Mesenchymal stem cell (in vitro differentiated cells and primary cell): ENCODE measurements at regions not wholly inside any gene's neighbourhood (a gene's known extent, or its start where the extent isn't known, plus 50 kb on each side); places are given as distances from the start of the nearest gene placed in this dataset.

Experiments
- DNase-seq: peaks from one replicate; pipeline ENCODE4 v3.0.0-alpha.2; 2013
- H2AFZ ChIP-seq: one replicate; pipeline ENCODE4 v1.6.1; 2013; ENCODE audit warnings: low read depth, mild to moderate bottlenecking, control low read depth, inconsistent platforms, low read length, moderate library complexity
- H2AK5ac ChIP-seq: 2 replicates; pipeline ENCODE4 v1.6.1; 2013; ENCODE audit warnings: low read length, moderate library complexity, mild to moderate bottlenecking, inconsistent platforms; ENCODE audit not compliant: severe bottlenecking
- H2BK120ac ChIP-seq: one replicate; pipeline ENCODE4 v1.6.1; 2013; ENCODE audit warnings: low read depth, mild to moderate bottlenecking, inconsistent platforms, low read length, moderate library complexity
- H2BK12ac ChIP-seq, 2 experiments: one replicate each; pipeline ENCODE4 v1.6.1; 2013; ENCODE audit warnings: inconsistent platforms in 2 of 2, low read length in 2 of 2, mild to moderate bottlenecking in 2 of 2, moderate library complexity in 2 of 2, control low read depth in 1 of 2
- H2BK15ac ChIP-seq: one replicate; pipeline ENCODE4 v1.6.1; 2013; ENCODE audit warnings: mild to moderate bottlenecking, low read depth, inconsistent platforms; ENCODE audit not compliant: poor library complexity, severe bottlenecking
- H2BK5ac ChIP-seq: 2 replicates; pipeline ENCODE4 v1.6.1; 2013; ENCODE audit warnings: low read depth, mild to moderate bottlenecking, low read length, control low read depth, inconsistent platforms; ENCODE audit not compliant: poor library complexity, severe bottlenecking
- H3K14ac ChIP-seq, 2 experiments: one replicate each; pipeline ENCODE4 v1.6.1; 2013; ENCODE audit warnings: inconsistent platforms in 2 of 2, low read length in 2 of 2, control low read depth in 1 of 2, mild to moderate bottlenecking in 1 of 2, moderate library complexity in 1 of 2
- H3K18ac ChIP-seq, 2 experiments: one replicate each; pipeline ENCODE4 v1.6.1; 2013; ENCODE audit warnings: inconsistent platforms in 2 of 2, low read length in 2 of 2, control low read depth in 1 of 2, low read depth in 1 of 2, mild to moderate bottlenecking in 1 of 2
- H3K23ac ChIP-seq, 2 experiments: one replicate each; pipeline ENCODE4 v1.6.1; 2013; ENCODE audit warnings: inconsistent platforms in 2 of 2, low read length in 2 of 2, mild to moderate bottlenecking in 2 of 2, moderate library complexity in 2 of 2, control low read depth in 1 of 2
- H3K27ac ChIP-seq: 2 replicates; pipeline ENCODE4 v1.5.1; 2013; ENCODE audit warnings: mild to moderate bottlenecking, moderate library complexity, low read length, control low read depth, inconsistent platforms; ENCODE audit not compliant: poor library complexity, severe bottlenecking
- H3K27me3 ChIP-seq, 2 experiments: 2 replicates each; pipeline versions ENCODE4 v1.6.1 to v1.7.0; 2013; ENCODE audit warnings: low read length in 2 of 2, mild to moderate bottlenecking in 2 of 2, moderate library complexity in 2 of 2, control low read depth in 1 of 2, inconsistent platforms in 1 of 2; ENCODE audit not compliant: control insufficient read depth in 1 of 2, insufficient read depth in 1 of 2
- H3K36me3 ChIP-seq, 2 experiments: 2 replicates each; pipeline versions ENCODE4 v1.6.1 to v1.7.0; 2013; ENCODE audit warnings: low read length in 2 of 2, control low read depth in 1 of 2, inconsistent platforms in 1 of 2, low read depth in 1 of 2, mild to moderate bottlenecking in 1 of 2; ENCODE audit not compliant: insufficient read depth in 2 of 2, control insufficient read depth in 1 of 2
- H3K4ac ChIP-seq, 2 experiments: one replicate each; pipeline ENCODE4 v1.6.1; 2013; ENCODE audit warnings: inconsistent platforms in 2 of 2, low read length in 2 of 2, mild to moderate bottlenecking in 2 of 2, moderate library complexity in 2 of 2, control low read depth in 1 of 2, low read depth in 1 of 2
- H3K4me1 ChIP-seq: 2 replicates; pipeline ENCODE4 v1.6.1; 2013; ENCODE audit warnings: low read depth, low read length, control low read depth; ENCODE audit not compliant: control insufficient read depth, insufficient read depth
- H3K4me2 ChIP-seq: 2 replicates; pipeline ENCODE4 v1.6.1; 2013; ENCODE audit warnings: low read length, mild to moderate bottlenecking, inconsistent platforms; ENCODE audit not compliant: poor library complexity, severe bottlenecking
- H3K4me3 ChIP-seq, 2 experiments: 2 replicates each; pipeline versions ENCODE4 v1.5.1 to v1.7.0; 2013; ENCODE audit warnings: low read length in 2 of 2, mild to moderate bottlenecking in 2 of 2, control low read depth in 1 of 2, low read depth in 1 of 2; ENCODE audit not compliant: insufficient read depth in 1 of 2
- H3K79me1 ChIP-seq: replicated peaks from 2 replicates; pipeline ENCODE4 v1.6.1; 2013; ENCODE audit warnings: mild to moderate bottlenecking, control low read depth, low read length, inconsistent platforms; ENCODE audit not compliant: poor library complexity, severe bottlenecking
- H3K9ac ChIP-seq: 2 replicates; pipeline ENCODE4 v1.7.0; 2013; ENCODE audit warnings: mild to moderate bottlenecking, low read length, moderate library complexity
- H3K9me3 ChIP-seq: 2 replicates; pipeline ENCODE4 v1.7.0; 2013; ENCODE audit warnings: mild to moderate bottlenecking, low read length; ENCODE audit not compliant: control insufficient read depth
- H4K8ac ChIP-seq: one replicate; pipeline ENCODE4 v1.6.1; 2013; ENCODE audit warnings: inconsistent platforms, mild to moderate bottlenecking, low read length, moderate library complexity
- H4K91ac ChIP-seq: one replicate; pipeline ENCODE4 v1.6.1; 2013; ENCODE audit warnings: mild to moderate bottlenecking, low read length, inconsistent platforms
- WGBS: methylation state at CpG from one replicate; pipeline ENCODE4 v1.1.7; 2013; ENCODE audit warnings: mixed read lengths; 5-methylcytosine and 5-hydroxymethylcytosine counted together

DNA sequence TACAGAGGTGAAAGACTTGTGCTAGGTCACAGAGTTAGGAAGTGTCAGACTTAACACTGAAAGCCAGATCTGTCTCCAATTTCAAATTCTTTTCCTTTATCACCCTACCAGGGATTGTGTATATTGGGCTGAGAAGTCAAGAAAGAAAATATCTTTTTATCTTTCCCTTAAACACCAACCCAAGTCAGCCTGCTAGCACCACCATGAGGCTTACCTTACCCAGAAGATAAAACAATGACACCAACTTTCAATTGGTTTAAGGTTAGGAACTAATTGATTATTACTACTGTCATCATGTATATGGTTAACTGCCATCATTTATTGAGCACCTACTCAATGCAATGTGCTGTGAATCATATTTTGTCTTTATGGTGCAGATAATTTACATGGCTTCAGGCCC lies 178.9 kb upstream of the FOXD3 start:
- H3K36me3 ChIP-seq = no peaks in the 10 kb centered on the region
- no peak overlapping the region for H4K8ac ChIP-seq
- H3K9ac ChIP-seq = no peak overlapping the region
- H3K14ac ChIP-seq = no peak overlapping the region
- no peak overlapping the region for H3K27ac ChIP-seq
- no peak overlapping the region for H2BK5ac ChIP-seq
- no peak overlapping the region for H3K4ac ChIP-seq
- no peaks in the 10 kb centered on the region for H3K4me1 ChIP-seq
- H2BK15ac ChIP-seq = no peak overlapping the region
- no peak overlapping the region for H4K91ac ChIP-seq
- H3K23ac ChIP-seq = no peak overlapping the region
- H3K9me3 ChIP-seq = no peaks in the 10 kb centered on the region
- no peak overlapping the region for H3K4me2 ChIP-seq
- no peak overlapping the region for H2AFZ ChIP-seq
- no peak overlapping the region for H3K18ac ChIP-seq
- no peak overlapping the region for H2BK120ac ChIP-seq
- no peak for DNase-seq
- H3K27me3 ChIP-seq = no peaks in the 10 kb centered on the region
- H3K4me3 ChIP-seq = no peak overlapping the region
- H2AK5ac ChIP-seq = no peak overlapping the region
- H3K79me1 ChIP-seq = no peaks in the 10 kb centered on the region
- H2BK12ac ChIP-seq = no peak overlapping the region

DNA sequence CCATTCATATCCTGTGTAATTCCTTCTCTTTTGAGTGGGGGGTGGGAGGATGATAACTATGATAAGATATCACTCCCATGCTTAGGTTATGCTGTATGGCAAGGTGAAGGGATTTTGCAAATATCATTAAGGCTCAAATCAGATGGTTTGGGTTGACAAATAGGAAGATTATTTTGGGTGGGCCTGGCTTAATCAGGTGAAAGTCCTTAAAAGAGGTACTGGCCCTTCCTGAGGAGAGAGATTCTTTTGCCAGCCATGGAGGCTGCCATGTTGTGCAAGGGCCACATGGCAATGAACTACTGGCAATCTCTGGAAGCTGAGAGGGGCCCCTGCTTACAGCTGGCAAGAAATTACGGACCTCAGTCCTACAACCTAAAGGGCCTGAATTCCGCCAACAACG lies 174.6 kb upstream of the FOXD3 start:
- Histone ChIP-seq H2AFZ (no peak overlapping the region), H3K23ac (no peak overlapping the region), H3K18ac (no peak overlapping the region), H2BK15ac (no peak overlapping the region), H3K4me1 (no peaks in the 10 kb centered on the region), H3K27ac (no peak overlapping the region), H2BK12ac (no peak overlapping the region), H3K27me3 (peaks cover 0 to 20% of the 10 kb centered on the region in 2 experiments), H3K36me3 (no peaks in the 10 kb centered on the region), H3K9ac (no peak overlapping the region), H3K14ac (no peak overlapping the region), H2BK5ac (no peak overlapping the region), H4K91ac (no peak overlapping the region), H3K9me3 (no peaks in the 10 kb centered on the region), H2BK120ac (no peak overlapping the region), H4K8ac (no peak overlapping the region), H3K4ac (no peak overlapping the region), H3K79me1 (no peaks in the 10 kb centered on the region), H2AK5ac (no peak overlapping the region), H3K4me2 (no peak overlapping the region), H3K4me3 (no peak overlapping the region)
- DNase-seq = no peak
- WGBS = 93% methylated on average over 3 of the region's 3 CpGs

DNA sequence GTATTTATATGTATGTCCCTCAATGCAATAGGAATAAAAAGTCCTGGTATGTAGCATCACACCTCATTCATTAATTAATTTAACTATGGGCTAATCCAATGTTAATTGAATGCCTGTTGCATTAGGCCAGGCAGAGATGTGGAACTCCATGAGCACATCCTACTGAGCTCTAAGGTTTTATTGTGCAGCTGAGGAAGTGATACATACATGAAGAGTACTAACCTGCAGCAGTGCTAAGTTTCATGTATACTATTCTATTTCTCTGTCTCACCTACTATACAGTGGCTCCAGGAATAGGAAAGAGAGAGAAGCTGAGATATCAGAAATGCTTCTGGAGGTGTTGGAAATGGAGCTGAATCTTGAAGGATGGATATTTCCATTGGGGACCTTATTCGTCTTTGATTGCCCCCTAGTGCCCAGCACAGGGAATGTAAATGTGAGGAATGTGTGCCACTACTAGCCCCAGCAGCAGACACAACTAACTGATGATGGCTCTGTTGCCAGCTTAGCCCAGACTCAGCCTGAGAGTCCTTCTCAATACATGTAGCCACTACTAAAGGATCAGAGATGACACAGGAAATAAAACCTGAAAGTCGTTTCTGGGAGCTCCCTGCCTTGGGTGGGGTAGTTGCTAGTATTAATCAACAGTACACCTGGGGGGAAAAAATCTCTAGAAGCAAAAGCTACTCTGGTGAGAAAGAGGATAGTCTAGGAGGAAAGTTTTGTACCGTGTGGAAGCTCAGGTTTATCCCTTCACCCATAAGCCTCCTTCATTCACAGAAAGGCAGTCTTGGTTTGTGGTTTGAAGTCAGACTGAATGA lies 173.3 kb upstream of the FOXD3 start:
- H3K27ac ChIP-seq = no peak overlapping the region
- 0% methylated on average over 2 of the region's 3 CpGs for WGBS
- no peaks in the 10 kb centered on the region for H3K4me1 ChIP-seq
- H2AK5ac ChIP-seq = no peak overlapping the region
- H3K4me3 ChIP-seq = no peak overlapping the region
- H3K9ac ChIP-seq = no peak overlapping the region
- no peak overlapping the region for H2BK120ac ChIP-seq
- H4K91ac ChIP-seq = no peak overlapping the region
- no peaks in the 10 kb centered on the region for H3K36me3 ChIP-seq
- no peak overlapping the region for H3K4ac ChIP-seq
- no peak overlapping the region for H2BK15ac ChIP-seq
- no peaks in the 10 kb centered on the region for H3K79me1 ChIP-seq
- H3K18ac ChIP-seq = no peak overlapping the region
- no peak overlapping the region for H4K8ac ChIP-seq
- no peak overlapping the region for H3K23ac ChIP-seq
- no peak overlapping the region for H3K14ac ChIP-seq
- no peak overlapping the region for H2BK12ac ChIP-seq
- H3K4me2 ChIP-seq = no peak overlapping the region
- peaks cover 0 to 25% of the 10 kb centered on the region in 2 experiments for H3K27me3 ChIP-seq
- H2AFZ ChIP-seq = no peak overlapping the region
- no peaks in the 10 kb centered on the region for H3K9me3 ChIP-seq
- H2BK5ac ChIP-seq = no peak overlapping the region
- peak; percentile 43 for DNase-seq

DNA sequence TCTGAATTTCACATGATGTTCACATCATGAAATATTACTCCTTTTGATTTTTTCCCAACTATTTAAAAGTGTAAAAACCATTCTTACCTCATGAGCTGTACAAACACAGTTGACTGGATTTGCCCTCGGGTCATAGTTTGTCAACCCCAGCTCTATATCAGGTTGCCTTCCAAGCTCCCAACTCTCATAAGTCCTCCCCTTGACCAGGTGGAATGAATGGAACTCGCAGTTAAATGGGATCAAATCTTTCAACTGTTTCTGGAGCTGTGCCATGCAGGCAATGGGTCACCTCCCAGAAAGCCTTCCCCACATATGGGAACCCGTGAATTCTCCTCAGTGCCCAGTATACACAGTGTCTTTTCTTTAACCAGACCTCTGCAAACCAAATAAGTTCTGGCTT lies 169.8 kb upstream of the FOXD3 start:
- Histone ChIP-seq H3K36me3 (no peaks in the 10 kb centered on the region), H3K27ac (no peak overlapping the region), H3K4me3 (no peak overlapping the region), H2BK12ac (no peak overlapping the region), H2BK15ac (no peak overlapping the region), H4K91ac (no peak overlapping the region), H3K4ac (no peak overlapping the region), H3K4me1 (no peaks in the 10 kb centered on the region), H3K14ac (no peak overlapping the region), H3K27me3 (peaks cover 0 to 25% of the 10 kb centered on the region in 2 experiments), H3K9ac (no peak overlapping the region), H3K9me3 (no peaks in the 10 kb centered on the region), H3K18ac (no peak overlapping the region), H3K23ac (no peak overlapping the region), H2AK5ac (no peak overlapping the region), H2BK120ac (no peak overlapping the region), H3K79me1 (no peaks in the 10 kb centered on the region), H2AFZ (no peak overlapping the region), H3K4me2 (no peak overlapping the region), H4K8ac (no peak overlapping the region), H2BK5ac (no peak overlapping the region)
- WGBS = 92% methylated on average over 2 of the region's 3 CpGs
- no peak for DNase-seq
